Transverse colon (tissue), 4 donors: ENCODE measurements at regions not wholly inside any gene's neighbourhood (a gene's known extent, or its start where the extent isn't known, plus 50 kb on each side); places are given as distances from the start of the nearest gene placed in this dataset.

Experiments used
- DNase-seq: peaks from one replicate; pipeline ENCODE4 v3.0.0-alpha.2; 2019
- H3K27ac ChIP-seq, 4 donors: fragments of 200-600 bp; sonication (generic); 2 replicates each; pipeline ENCODE4 v1.5.1; 2016 to 2018; ENCODE audit warnings: inconsistent platforms in 4 of 4
- H3K27me3 ChIP-seq: fragments of 200-600 bp; sonication (generic); 2 replicates; pipeline ENCODE4 v1.5.1; 2017; ENCODE audit warnings: inconsistent platforms
- H3K36me3 ChIP-seq, 4 donors: fragments of 200-600 bp; sonication (generic); 2 replicates each; pipeline ENCODE4 v1.5.1; 2017 to 2019; ENCODE audit warnings: inconsistent platforms in 4 of 4
- H3K4me1 ChIP-seq, 4 donors: fragments of 200-600 bp; sonication (generic); 2 replicates each; pipeline ENCODE4 v1.5.1; 2017 to 2020; ENCODE audit warnings: inconsistent platforms in 4 of 4
- H3K4me3 ChIP-seq, 4 donors: fragments of 200-600 bp; sonication (generic); 1 replicate in 1 of 4; 2 replicates in 3 of 4; pipeline versions ENCODE4 v1.5.1 to v1.6.1; 2017 to 2019; ENCODE audit warnings: inconsistent platforms in 4 of 4
- H3K9me3 ChIP-seq, 2 donors: fragments of 200-600 bp; sonication (generic); 2 replicates each; pipeline ENCODE4 v1.5.1; 2017 to 2019; ENCODE audit warnings: inconsistent platforms in 2 of 2
- CTCF ChIP-seq, 5 experiments: fragments of 200-600 bp in 3 of 5; fragments of 450-650 bp in 2 of 5; sonication (generic) in 3 of 5; IDR thresholded peaks; 1 replicate in 2 of 5; 2 replicates in 3 of 5; pipeline ENCODE4 v1.5.1; 2016 to 2017; ENCODE audit warnings: antibody characterized with exemption in 5 of 5, inconsistent platforms in 3 of 5, mild to moderate bottlenecking in 2 of 5, moderate library complexity in 1 of 5
- EP300 ChIP-seq: sonication (generic); formaldehyde crosslinking; IDR thresholded peaks from one replicate; pipeline ENCODE4 v1.6.1; 2017; ENCODE audit warnings: antibody characterized with exemption, low read depth
- POLR2A ChIP-seq: fragments of 450-650 bp; IDR thresholded peaks from one replicate; pipeline ENCODE4 v1.6.1; 2016; ENCODE audit warnings: antibody characterized with exemption, mild to moderate bottlenecking, moderate library complexity
- POLR2AphosphoS5 ChIP-seq, 3 donors: sonication (generic); formaldehyde crosslinking; IDR thresholded peaks; one replicate each; pipeline ENCODE4 v1.6.1; 2016; ENCODE audit warnings: antibody characterized with exemption in 3 of 3
- WGBS, 2 donors: methylation state at CpG; one replicate each; pipeline ENCODE4 v1.1.5; 2018; ENCODE audit warnings: low coverage in 1 of 2; 5-methylcytosine and 5-hydroxymethylcytosine counted together
- in situ Hi-C, 4 donors: fragments of 200-750 bp; cut with MboI; loops; one replicate each; pipeline versions ENCODE4 v1.15.0 to v1.15.1; 2017; ENCODE audit warnings: low sequenced_read_pairs in 3 of 4, low pct_ligation_motif_present in 1 of 4, low pct_unique_long_range_greater_than_20kb in 1 of 4
- intact Hi-C: fragments of 100-400 bp; cut with DNase I; formaldehyde crosslinking; loops from one replicate; pipeline ENCODE4 v1.15.1; 2023; ENCODE audit warnings: low total_unique reads

- in situ Hi-C loops, result no loop called here
- WGBS, 2 donors, result 78 to 81% methylated on average over 3 of the region's 3 CpGs
- Histone ChIP-seq H3K27ac (no peak overlapping the region), H3K36me3 (no peaks in the 10 kb centered on the region), H3K27me3 (no peaks in the 10 kb centered on the region), H3K4me1 (no peaks in the 10 kb centered on the region), H3K9me3 (peaks cover 0 to 3% of the 10 kb centered on the region in 2 donors), H3K4me3 (no peak overlapping the region)
- intact Hi-C loops, result no loop called here
- no peak for TF ChIP-seq CTCF (IDR thresholded peaks at IDR 0.05)
- no peak for TF ChIP-seq POLR2AphosphoS5 (IDR thresholded peaks at IDR 0.05)
- no peak for TF ChIP-seq POLR2A
- TF ChIP-seq EP300, result no peak
- DNase-seq, result no peak
Measured at GRCh38 chr7:68444956-68445355, 1153.3 kb upstream of the AUTS2 start.

DNA sequence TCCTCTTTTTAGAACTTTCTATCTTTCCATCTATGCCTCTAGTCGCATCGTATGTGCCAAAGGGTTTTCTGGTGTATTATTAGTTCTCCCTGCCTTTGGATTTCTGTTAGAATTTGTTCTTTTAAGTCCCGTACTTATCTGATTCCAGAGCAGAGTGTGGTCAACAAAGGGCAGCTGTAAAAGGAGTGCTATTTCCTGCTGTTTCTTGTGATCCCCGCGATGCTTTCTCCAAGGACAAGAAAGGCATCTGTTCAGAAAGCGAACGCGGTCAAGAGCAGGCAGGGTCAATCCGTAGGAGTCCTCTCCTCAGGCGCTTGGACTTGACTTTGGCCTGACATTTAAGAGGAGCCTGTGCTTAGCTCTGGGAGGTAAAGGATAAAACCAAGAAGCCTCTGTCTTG is 1152.1 kb upstream of the AUTS2 start:
- no peak overlapping the region for H3K27ac ChIP-seq
- H3K27me3 ChIP-seq, result no peaks in the 10 kb centered on the region
- H3K4me1 ChIP-seq, result no peaks in the 10 kb centered on the region
- intact Hi-C loops, result no loop called here
- H3K9me3 ChIP-seq, result peaks cover 0 to 3% of the 10 kb centered on the region in 2 donors
- TF ChIP-seq EP300, result no peak
- TF ChIP-seq POLR2A, result no peak
- TF ChIP-seq POLR2AphosphoS5 (IDR thresholded peaks at IDR 0.05), result no peak
- TF ChIP-seq CTCF (IDR thresholded peaks at IDR 0.05), result no peak
- H3K36me3 ChIP-seq, result no peaks in the 10 kb centered on the region
- in situ Hi-C loops, result no loop called here
- no peak overlapping the region for H3K4me3 ChIP-seq
- no peak for DNase-seq
- WGBS, 2 donors, result 49 to 59% methylated on average over 9 to 10 of the region's 10 CpGs

GRCh38 chr7:68449099-68449498 is 1149.2 kb upstream of the AUTS2 start:
- TF ChIP-seq POLR2AphosphoS5 (IDR thresholded peaks at IDR 0.05) (no peak), EP300 (no peak), POLR2A (no peak), CTCF (IDR thresholded peaks at IDR 0.05) (no peak)
- in situ Hi-C loops (no loop called here), intact Hi-C loops (no loop called here)
- 82 to 83% methylated on average over 1 of the region's 2 CpGs for WGBS, 2 donors
- Histone ChIP-seq H3K27ac (no peak overlapping the region), H3K27me3 (no peaks in the 10 kb centered on the region), H3K9me3 (peaks cover 0 to 3% of the 10 kb centered on the region in 2 donors), H3K4me1 (no peaks in the 10 kb centered on the region), H3K4me3 (no peak overlapping the region), H3K36me3 (no peaks in the 10 kb centered on the region)
- no peak for DNase-seq

DNA sequence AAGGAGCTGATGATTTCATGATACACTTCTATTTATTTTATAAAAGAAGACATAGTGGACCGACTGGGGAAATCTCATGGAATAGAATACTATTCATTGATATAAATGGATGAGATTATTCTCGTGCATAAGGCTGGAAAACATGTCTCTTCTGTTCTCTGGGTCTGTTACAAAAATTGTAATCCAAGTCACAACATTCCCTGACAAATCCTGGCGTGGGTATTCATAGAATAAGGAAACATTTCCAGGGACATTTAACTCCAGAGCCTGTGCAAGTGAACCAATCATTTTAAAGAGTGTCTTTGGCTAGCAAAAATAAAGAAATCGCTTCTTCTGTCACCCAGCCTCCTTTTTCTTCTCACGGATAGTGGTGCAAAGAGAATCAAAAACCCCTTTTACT is 1148.5 kb upstream of the AUTS2 start:
- in situ Hi-C loops (no loop called here), intact Hi-C loops (no loop called here)
- DNase-seq, result no peak
- WGBS, 2 donors, result 70 to 80% methylated on average over 5 of the region's 5 CpGs
- H3K27ac ChIP-seq, result no peak overlapping the region
- H3K4me1 ChIP-seq, result no peaks in the 10 kb centered on the region
- H3K9me3 ChIP-seq, result peaks cover 0 to 3% of the 10 kb centered on the region in 2 donors
- no peak overlapping the region for H3K4me3 ChIP-seq
- H3K27me3 ChIP-seq, result no peaks in the 10 kb centered on the region
- TF ChIP-seq EP300 (no peak), POLR2AphosphoS5 (IDR thresholded peaks at IDR 0.05) (no peak), POLR2A (no peak), CTCF (IDR thresholded peaks at IDR 0.05) (no peak)
- no peaks in the 10 kb centered on the region for H3K36me3 ChIP-seq
